ENCODE measurements at regions not wholly inside any gene's neighbourhood (a gene's known extent, or its start where the extent isn't known, plus 50 kb on each side); places are given as distances from the start of the nearest gene placed in this dataset.
"Not testable (repeated sequence)": the region's sequence is repeated elsewhere in the genome, so short reads cannot be mapped to it uniquely, and the experiment has no call there.

GRCh38 chr13:94799299-94799698 lies 87.0 kb upstream of the SOX21 start:
- no peaks in the 10 kb centered on the region for H3K36me3 ChIP-seq
- no peaks in the 10 kb centered on the region for H3K4me1 ChIP-seq (ENCODE audit: low read depth)
- no peaks in the 10 kb centered on the region for H3K27me3 ChIP-seq
- peak in 1 of 2 donors; percentile 25 for DNase-seq (ENCODE audit: low read depth in 1 of 2, low spot score in 1 of 2)
- no peak for TF ChIP-seq CTCF (IDR thresholded peaks at IDR 0.05; ENCODE audit: low read depth, low read length)
- H3K4me3 ChIP-seq, result no peak overlapping the region
- H3K27ac ChIP-seq, result no peak overlapping the region
- no peaks in the 10 kb centered on the region for H3K9me3 ChIP-seq (ENCODE audit: low read depth)

- Histone ChIP-seq H3K27ac (no peak overlapping the region), H3K9me3 (ENCODE audit: low read depth) (no peaks in the 10 kb centered on the region), H3K27me3 (no peaks in the 10 kb centered on the region), H3K4me1 (ENCODE audit: low read depth) (no peaks in the 10 kb centered on the region), H3K36me3 (no peaks in the 10 kb centered on the region), H3K4me3 (no peak overlapping the region)
- DNase-seq (ENCODE audit: low read depth in 1 of 2, low spot score in 1 of 2), result no peak
- no peak for TF ChIP-seq CTCF (IDR thresholded peaks at IDR 0.05; ENCODE audit: low read depth, low read length)
These were observed 86.4 kb upstream of the SOX21 start for GRCh38 chr13:94798738-94799137.

- Histone ChIP-seq H3K27me3 (no peaks in the 10 kb centered on the region), H3K9me3 (ENCODE audit: low read depth) (no peaks in the 10 kb centered on the region), H3K4me1 (ENCODE audit: low read depth) (no peaks in the 10 kb centered on the region), H3K4me3 (no peak overlapping the region), H3K27ac (no peak overlapping the region), H3K36me3 (no peaks in the 10 kb centered on the region)
- no peak for DNase-seq (ENCODE audit: low read depth in 1 of 2, low spot score in 1 of 2)
- TF ChIP-seq CTCF (IDR thresholded peaks at IDR 0.05; ENCODE audit: low read depth, low read length), result no peak
These were observed 82.9 kb upstream of the SOX21 start for GRCh38 chr13:94795292-94795691.

GRCh38 chr13:94786246-94786645 lies 73.9 kb upstream of the SOX21 start:
- not testable (repeated sequence) for DNase-seq (ENCODE audit: low read depth in 1 of 2, low spot score in 1 of 2); H3K27me3 ChIP-seq; H3K36me3 ChIP-seq; H3K4me1 ChIP-seq (ENCODE audit: low read depth); H3K4me3 ChIP-seq; H3K9me3 ChIP-seq (ENCODE audit: low read depth); H3K27ac ChIP-seq

- H3K27me3 ChIP-seq, result no peaks in the 10 kb centered on the region
- H3K36me3 ChIP-seq, result no peaks in the 10 kb centered on the region
- H3K4me1 ChIP-seq (ENCODE audit: low read depth), result no peaks in the 10 kb centered on the region
- no peak overlapping the region for H3K4me3 ChIP-seq
- H3K9me3 ChIP-seq (ENCODE audit: low read depth), result no peaks in the 10 kb centered on the region
- no peak overlapping the region for H3K27ac ChIP-seq
- peak in 1 of 2 donors; percentile 82 for DNase-seq (ENCODE audit: low read depth in 1 of 2, low spot score in 1 of 2)
- TF ChIP-seq CTCF (IDR thresholded peaks at IDR 0.05; ENCODE audit: low read depth, low read length), result no peak
These were observed 71.7 kb upstream of the SOX21 start for GRCh38 chr13:94784066-94784465.

- H3K27me3 ChIP-seq, result no peaks in the 10 kb centered on the region
These were observed 71.1 kb upstream of the SOX21 start for GRCh38 chr13:94783489-94783888.

More at GRCh38 chr13:94783489-94783888, 71.1 kb upstream of the SOX21 start:
- H3K4me1 ChIP-seq (ENCODE audit: low read depth), result no peaks in the 10 kb centered on the region
- no peaks in the 10 kb centered on the region for H3K36me3 ChIP-seq
- DNase-seq (ENCODE audit: low read depth in 1 of 2, low spot score in 1 of 2), result no peak
- H3K9me3 ChIP-seq (ENCODE audit: low read depth), result no peaks in the 10 kb centered on the region
- no peak overlapping the region for H3K4me3 ChIP-seq
- no peak overlapping the region for H3K27ac ChIP-seq
- no peak for TF ChIP-seq CTCF (IDR thresholded peaks at IDR 0.05; ENCODE audit: low read depth, low read length)

Data from cardiac muscle cell (in vitro differentiated cells and primary cell).